K562 (cell line): ENCODE measurements at regions not wholly inside any gene's neighbourhood (a gene's known extent, or its start where the extent isn't known, plus 50 kb on each side); places are given as distances from the start of the nearest gene placed in this dataset.

ENCODE experiments used
- ATAC-seq: fragments of 200-7000 bp; cut with Tn5 transposase; 3 replicates; pipeline ENCODE4 v1.9.1; 2020; ENCODE audit warnings: moderate library complexity
- BruUV-seq: library from RNA; stranded (reverse); fragments of 400-500 nt; replicated peaks from 2 replicates; lab custom pipeline; 2021; lab: Mats Ljungman, UMichigan
- CTCF ChIA-PET: fragments of 300-600 bp; formaldehyde crosslinking; extraction: SDS; loops from one replicate; lab custom pipeline; 2021; ENCODE audit warnings: low intra/inter-chr PET ratio; lab: Yijun Ruan, JAX
- POLR2A ChIA-PET: fragments of 300-600, 350-650 bp; sonication (Branson Sonifier 250); formaldehyde crosslinking; extraction: SDS; loops from one replicate; lab custom pipeline; 2021; ENCODE audit warnings: antibody characterized with exemption, inconsistent platforms; lab: Yijun Ruan, JAX
- DNase-seq, 4 experiments: peaks; one replicate each; pipeline versions ENCODE4 v3.0.0 to v3.0.0-alpha.2; 2011 to 2018; ENCODE audit warnings: low spot score in 3 of 4, mixed read lengths in 3 of 4; ENCODE audit errors: extremely low read depth in 1 of 4
- FAIRE-seq: peaks from 2 replicates; lab custom pipeline; 2011; peaks lifted over from hg19 to GRCh38; lab: Jason Lieb, UNC
- H2AFZ ChIP-seq: 2 replicates; pipeline ENCODE4 v1.6.0; 2011; ENCODE audit warnings: low read depth, low read length, control low read depth, inconsistent platforms
- H3K27ac ChIP-seq: fragments of 200-600 bp; 3 replicates; pipeline ENCODE4 v1.8.0; 2011; ENCODE audit warnings: low read depth, mild to moderate bottlenecking, control low read depth, inconsistent platforms, low read length, moderate library complexity, mixed read lengths; ENCODE audit errors: extremely low read depth
- H3K27me3 ChIP-seq, 2 experiments: fragments of 300-600 bp in 1 of 2; 2 replicates in 1 of 2; 3 replicates in 1 of 2; pipeline versions ENCODE4 v1.6.0 to v1.8.0; 2011; ENCODE audit warnings: inconsistent platforms in 2 of 2, low read length in 2 of 2, mild to moderate bottlenecking in 1 of 2, mixed read lengths in 1 of 2, moderate library complexity in 1 of 2; ENCODE audit not compliant: control insufficient read depth in 2 of 2, insufficient read depth in 2 of 2
- H3K36me3 ChIP-seq: fragments of 300-600 bp; 3 replicates; pipeline ENCODE4 v1.8.0; 2011; ENCODE audit warnings: mild to moderate bottlenecking, low read length, inconsistent platforms; ENCODE audit not compliant: control insufficient read depth, insufficient read depth
- H3K4me1 ChIP-seq, 2 experiments: fragments of 200-600 bp in 1 of 2; replicated peaks in 1 of 2; 2 replicates in 1 of 2; 3 replicates in 1 of 2; pipeline versions ENCODE4 v1.5.1 to v1.8.0; 2011; ENCODE audit warnings: inconsistent platforms in 2 of 2, low read length in 2 of 2, mild to moderate bottlenecking in 1 of 2, mixed read lengths in 1 of 2, moderate library complexity in 1 of 2; ENCODE audit not compliant: control insufficient read depth in 2 of 2, insufficient read depth in 2 of 2
- H3K4me2 ChIP-seq: 2 replicates; pipeline ENCODE4 v1.6.1; 2011; ENCODE audit warnings: low read length, control low read depth, inconsistent platforms, mixed read lengths; ENCODE audit not compliant: insufficient read depth
- H3K4me3 ChIP-seq: fragments of 200-600 bp; sonication (generic), shearing (Covaris generic); 2 replicates; pipeline ENCODE4 v1.5.1; 2016; ENCODE audit warnings: control low read depth, inconsistent platforms
- H3K79me2 ChIP-seq: fragments of 200-600 bp; 3 replicates; pipeline ENCODE4 v1.8.0; 2011; ENCODE audit warnings: low read length, inconsistent platforms; ENCODE audit not compliant: control insufficient read depth, insufficient read depth
- H3K9ac ChIP-seq, 2 experiments: 2 replicates each; pipeline versions ENCODE4 v1.6.0 to v1.6.1; 2011; ENCODE audit warnings: low read depth in 2 of 2, low read length in 2 of 2, control low read depth in 1 of 2, inconsistent platforms in 1 of 2, mild to moderate bottlenecking in 1 of 2, mixed read lengths in 1 of 2; ENCODE audit not compliant: insufficient read depth in 1 of 2
- H3K9me1 ChIP-seq: one replicate; pipeline ENCODE4 v1.6.0; 2011; ENCODE audit warnings: inconsistent platforms, mild to moderate bottlenecking, low read length, moderate library complexity; ENCODE audit not compliant: control insufficient read depth, insufficient read depth
- H3K9me3 ChIP-seq: replicated peaks from 2 replicates; pipeline ENCODE4 v1.5.1; 2011; ENCODE audit warnings: low read depth, low read length, inconsistent platforms; ENCODE audit not compliant: control insufficient read depth, insufficient read depth
- H4K20me1 ChIP-seq: replicated peaks from 2 replicates; pipeline ENCODE4 v1.6.1; 2011; ENCODE audit warnings: low read length, inconsistent platforms, mixed read lengths; ENCODE audit not compliant: control insufficient read depth, insufficient read depth
- CEBPG ChIP-seq, 3 experiments: fragments of 200-800 bp in 1 of 3; sonication (Bioruptor generic) in 1 of 3; sonication (generic) in 1 of 3; formaldehyde crosslinking in 1 of 3; IDR thresholded peaks in 2 of 3; conservative IDR thresholded peaks in 1 of 3; 2 replicates each; pipeline versions ENCODE4 v1.6.1 to v1.8.0; 2016 to 2022; ENCODE audit warnings: missing compliant biosample characterization in 2 of 3, missing genetic modification characterization in 2 of 3, mild to moderate bottlenecking in 1 of 3, missing genetic modification reagents in 1 of 3
- HIVEP1 ChIP-seq: fragments of 250-450 bp; sonication (Bioruptor Pico); IDR thresholded peaks from 2 replicates; pipeline ENCODE4 v1.4.0; 2020; ENCODE audit warnings: mild to moderate bottlenecking
- MAFG ChIP-seq: fragments of 450-650 bp; conservative IDR thresholded peaks from 2 replicates; pipeline ENCODE4 v1.6.1; 2016; ENCODE audit warnings: missing genetic modification characterization, missing compliant biosample characterization
- NR2C2 ChIP-seq, 2 experiments: fragments of 200-800 bp in 1 of 2; sonication (Bioruptor generic) in 1 of 2; sonication (generic) in 1 of 2; formaldehyde crosslinking in 1 of 2; IDR thresholded peaks; 2 replicates each; pipeline versions ENCODE4 v1.6.1 to v1.8.0; 2016 to 2022; ENCODE audit warnings: mild to moderate bottlenecking in 1 of 2, missing compliant biosample characterization in 1 of 2, missing genetic modification characterization in 1 of 2, missing genetic modification reagents in 1 of 2
- ZBTB49 ChIP-seq: sonication (generic); formaldehyde crosslinking; IDR thresholded peaks from 2 replicates; pipeline ENCODE4 v1.8.0; 2022; ENCODE audit warnings: missing genetic modification reagents, mild to moderate bottlenecking, borderline replicate concordance
- ZBTB8A ChIP-seq: fragments of 450-650 bp; IDR thresholded peaks from 2 replicates; pipeline ENCODE4 v1.6.1; 2018; ENCODE audit warnings: mild to moderate bottlenecking, moderate library complexity; ENCODE audit not compliant: partially characterized antibody
- ZC3H4 ChIP-seq: sonication (generic); formaldehyde crosslinking; IDR thresholded peaks from 2 replicates; pipeline ENCODE4 v1.9.0; 2021; ENCODE audit warnings: missing genetic modification reagents, borderline replicate concordance
- ZEB2 ChIP-seq: fragments of 450-650 bp; IDR thresholded peaks from 2 replicates; pipeline ENCODE4 v1.6.1; 2016
- ZNF449 ChIP-seq: fragments of 250-450 bp; sonication (Bioruptor Pico); IDR thresholded peaks from 2 replicates; pipeline ENCODE4 v1.8.0; 2022; ENCODE audit warnings: moderate library complexity, mild to moderate bottlenecking, inconsistent platforms
- ZNF518B ChIP-seq: fragments of 250-450 bp; sonication (Bioruptor Pico); IDR thresholded peaks from 2 replicates; pipeline ENCODE4 v1.5.0; 2021; ENCODE audit warnings: mild to moderate bottlenecking, moderate library complexity
- ZNF707 ChIP-seq: fragments of 250-450 bp; sonication (Bioruptor Pico); conservative IDR thresholded peaks from 2 replicates; pipeline ENCODE4 v1.8.0; 2022; ENCODE audit warnings: inconsistent platforms, mild to moderate bottlenecking, moderate library complexity
- WGBS: fragments of 100-300 bp; shearing (Covaris generic); methylation state at CpG from one replicate; pipeline ENCODE4 v1.1.6; 2016; ENCODE audit warnings: low coverage, mixed read lengths; ENCODE audit not compliant: insufficient coverage; ENCODE audit errors: missing lambda C conversion rate; 5-methylcytosine and 5-hydroxymethylcytosine counted together
- in situ Hi-C: fragments of 300-500 bp; cut with MboI; formaldehyde crosslinking; loops from 4 replicates; pipeline ENCODE4 v1.15.0; 2018; ENCODE audit warnings: inconsistent platforms, mixed read lengths
- intact Hi-C: fragments of 100-400 bp; cut with micrococcal nuclease; formaldehyde crosslinking; loops from 2 replicates; pipeline ENCODE4 v1.14.2; 2022

GRCh38 chr3:106276755-106277612 lies 408.2 kb upstream of the CBLB start:
- no peak overlapping the region for H3K4me2 ChIP-seq
- in situ Hi-C loops (no loop called here), intact Hi-C loops (no loop called here)
- no peak for TF ChIP-seq ZNF518B (CRISPR knock-in tag)
- no peak for TF ChIP-seq MAFG (tag)
- TF ChIP-seq ZNF449 (CRISPR knock-in tag), result no peak
- no peak for TF ChIP-seq CEBPG (CRISPR knock-in tag; IDR thresholded peaks at IDR 0.05)
- no peak for TF ChIP-seq CEBPG (tag; conservative IDR thresholded peaks at IDR 0.05 in 1 of 2, IDR thresholded peaks at IDR 0.05 in 1 of 2)
- TF ChIP-seq NR2C2 (CRISPR knock-in tag; IDR thresholded peaks at IDR 0.05), result no peak
- TF ChIP-seq NR2C2 (tag; IDR thresholded peaks at IDR 0.05), result no peak
- TF ChIP-seq ZBTB49, result no peak
- no peak for TF ChIP-seq HIVEP1 (CRISPR knock-in tag)
- TF ChIP-seq ZBTB8A, result no peak
- no peak for TF ChIP-seq ZC3H4 (CRISPR knock-in tag)
- TF ChIP-seq ZNF707 (CRISPR knock-in tag), result no peak
- no peak for TF ChIP-seq ZEB2

More at GRCh38 chr3:106276755-106277612, 408.2 kb upstream of the CBLB start:
- BruUV-seq, result no TSS peak
- Histone ChIP-seq H3K27ac (no peak overlapping the region), H3K27me3 (no peaks in the 10 kb centered on the region), H3K4me1 (no peaks in the 10 kb centered on the region), H3K36me3 (no peaks in the 10 kb centered on the region), H3K9me3 (no peaks in the 10 kb centered on the region), H3K4me3 (no peak overlapping the region), H3K79me2 (no peaks in the 10 kb centered on the region), H4K20me1 (no peaks in the 10 kb centered on the region), H3K9me1 (no peaks in the 10 kb centered on the region), H3K9ac (no peak overlapping the region), H2AFZ (no peak overlapping the region)
- DNase-seq (no peak), FAIRE-seq (no peak), ATAC-seq (no peak)
- ChIA-PET POLR2A (interaction anchor here (0.7 kb wide), 1 partner anchor 108 kb away, joined by 3 read pairs; no protein-coding TSS in a partner anchor), CTCF (no interaction called here)
- 9% methylated on average over 6 of the region's 6 CpGs for WGBS
